GM23338 (cell line): ENCODE measurements at regions not wholly inside any gene's neighbourhood (a gene's known extent, or its start where the extent isn't known, plus 50 kb on each side); places are given as distances from the start of the nearest gene placed in this dataset.

Experiments used
- CREB1 ChIP-seq: fragments of 250-450 bp; sonication (Bioruptor Pico); IDR thresholded peaks from 2 replicates; pipeline ENCODE4 v1.5.0; 2020; ENCODE audit warnings: low read depth, mild to moderate bottlenecking, moderate library complexity
- EZH2 ChIP-seq: fragments of 200-600 bp; sonication (generic); IDR thresholded peaks from one replicate; pipeline ENCODE4 v1.8.0; 2017; ENCODE audit warnings: antibody characterized with exemption, mild to moderate bottlenecking, low read depth; ENCODE audit not compliant: unreplicated experiment
- EZH2phosphoT487 ChIP-seq: fragments of 200-600 bp; sonication (generic); IDR thresholded peaks from one replicate; pipeline ENCODE4 v1.8.1; 2018; ENCODE audit warnings: antibody characterized with exemption; ENCODE audit not compliant: unreplicated experiment
- JUNB ChIP-seq: IDR thresholded peaks from one replicate; pipeline ENCODE4 v1.6.1; 2016; ENCODE audit warnings: antibody characterized with exemption; ENCODE audit not compliant: unreplicated experiment
- NANOG ChIP-seq: IDR thresholded peaks from 2 replicates; pipeline ENCODE4 v1.6.1; 2016; ENCODE audit warnings: antibody characterized with exemption, borderline replicate concordance
- POLR2AphosphoS5 ChIP-seq: IDR thresholded peaks from 2 replicates; pipeline ENCODE4 v1.6.1; 2016; ENCODE audit warnings: antibody characterized with exemption, low read depth
- STAT1 ChIP-seq: IDR thresholded peaks from one replicate; pipeline ENCODE4 v1.6.1; 2016; ENCODE audit warnings: antibody characterized with exemption; ENCODE audit not compliant: unreplicated experiment
- ZNF331 ChIP-seq: fragments of 250-450 bp; sonication (Bioruptor Pico); IDR thresholded peaks from 2 replicates; pipeline ENCODE4 v1.5.0; 2020; ENCODE audit warnings: low read depth, mild to moderate bottlenecking, moderate library complexity
- TF ChIP-seq, protein P1 (sequence below), 2 experiments: fragments of 200-600 bp in 1 of 2; sonication (generic) in 1 of 2; conservative IDR thresholded peaks; 2 replicates each; pipeline versions ENCODE4 v1.5.1 to v1.6.1; 2016 to 2017; ENCODE audit warnings: antibody characterized with exemption in 2 of 2, low read depth in 2 of 2, mild to moderate bottlenecking in 2 of 2, moderate library complexity in 1 of 2
- TF ChIP-seq, protein P2 (sequence below): IDR thresholded peaks from one replicate; pipeline ENCODE4 v1.6.1; 2018; ENCODE audit warnings: antibody characterized with exemption; ENCODE audit not compliant: unreplicated experiment
- TF ChIP-seq, protein P3 (sequence below): IDR thresholded peaks from 2 replicates; pipeline ENCODE4 v1.6.1; 2016; ENCODE audit warnings: antibody characterized with exemption
- TF ChIP-seq, protein P4 (sequence below): fragments of 250-450 bp; sonication (Bioruptor Pico); IDR thresholded peaks from 2 replicates; pipeline ENCODE4 v1.5.0; 2020; ENCODE audit warnings: mild to moderate bottlenecking, moderate library complexity

DNA sequence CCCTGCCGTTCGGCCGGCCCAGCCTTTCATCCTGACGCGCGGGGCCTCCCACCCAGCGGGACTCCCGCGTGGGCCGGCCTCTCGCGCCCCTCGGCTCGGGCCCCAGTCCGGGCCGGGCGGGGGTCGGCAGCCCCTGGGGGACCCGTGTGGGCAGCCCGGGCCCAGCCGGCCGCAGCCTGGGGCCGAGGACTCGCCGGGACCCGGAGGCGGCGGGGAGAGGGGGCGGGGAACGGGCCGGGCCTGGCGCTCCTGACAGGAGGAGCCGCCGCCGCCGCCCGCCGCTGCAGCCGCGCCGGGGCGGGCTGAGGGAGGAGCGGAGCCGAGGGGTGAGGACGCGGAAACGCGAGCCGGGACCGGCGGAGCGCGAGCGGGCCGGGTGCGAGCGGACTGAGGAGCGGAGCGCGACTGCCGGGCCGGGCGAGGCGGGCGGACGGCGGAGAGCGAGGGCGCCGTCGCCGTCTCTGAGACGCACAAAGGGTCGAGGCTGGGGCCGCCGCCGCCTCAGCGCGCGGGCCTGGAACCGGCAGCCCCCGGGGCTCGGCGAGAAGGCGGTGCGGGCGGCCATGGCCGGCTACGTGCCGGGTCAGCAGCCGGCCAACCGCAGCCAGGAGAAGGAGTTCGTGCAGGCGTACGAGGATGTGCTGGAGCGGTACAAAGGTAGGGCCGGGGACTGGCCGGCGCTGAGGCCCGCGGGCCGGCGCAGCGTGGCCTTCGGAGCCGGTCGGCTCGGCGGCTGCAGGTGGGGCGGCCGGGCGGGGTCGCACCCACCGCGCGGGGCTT, 79.1 kb downstream of the NDUFS5 start:
- TF ChIP-seq EZH2phosphoT487 (no peak), EZH2 (no peak), JUNB (no peak), ZNF331 (CRISPR knock-in tag) (no peak), POLR2AphosphoS5 (no peak; the same call in 1 of the 2 replicates), NANOG (no peak), CREB1 (CRISPR knock-in tag) (no peak), STAT1 (no peak)
- TF ChIP-seq, protein P1, sequence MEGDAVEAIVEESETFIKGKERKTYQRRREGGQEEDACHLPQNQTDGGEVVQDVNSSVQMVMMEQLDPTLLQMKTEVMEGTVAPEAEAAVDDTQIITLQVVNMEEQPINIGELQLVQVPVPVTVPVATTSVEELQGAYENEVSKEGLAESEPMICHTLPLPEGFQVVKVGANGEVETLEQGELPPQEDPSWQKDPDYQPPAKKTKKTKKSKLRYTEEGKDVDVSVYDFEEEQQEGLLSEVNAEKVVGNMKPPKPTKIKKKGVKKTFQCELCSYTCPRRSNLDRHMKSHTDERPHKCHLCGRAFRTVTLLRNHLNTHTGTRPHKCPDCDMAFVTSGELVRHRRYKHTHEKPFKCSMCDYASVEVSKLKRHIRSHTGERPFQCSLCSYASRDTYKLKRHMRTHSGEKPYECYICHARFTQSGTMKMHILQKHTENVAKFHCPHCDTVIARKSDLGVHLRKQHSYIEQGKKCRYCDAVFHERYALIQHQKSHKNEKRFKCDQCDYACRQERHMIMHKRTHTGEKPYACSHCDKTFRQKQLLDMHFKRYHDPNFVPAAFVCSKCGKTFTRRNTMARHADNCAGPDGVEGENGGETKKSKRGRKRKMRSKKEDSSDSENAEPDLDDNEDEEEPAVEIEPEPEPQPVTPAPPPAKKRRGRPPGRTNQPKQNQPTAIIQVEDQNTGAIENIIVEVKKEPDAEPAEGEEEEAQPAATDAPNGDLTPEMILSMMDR (conservative IDR thresholded peaks at IDR 0.05; ENCODE audit: low read depth in 2 of 2) = no peak
- TF ChIP-seq, protein P2, sequence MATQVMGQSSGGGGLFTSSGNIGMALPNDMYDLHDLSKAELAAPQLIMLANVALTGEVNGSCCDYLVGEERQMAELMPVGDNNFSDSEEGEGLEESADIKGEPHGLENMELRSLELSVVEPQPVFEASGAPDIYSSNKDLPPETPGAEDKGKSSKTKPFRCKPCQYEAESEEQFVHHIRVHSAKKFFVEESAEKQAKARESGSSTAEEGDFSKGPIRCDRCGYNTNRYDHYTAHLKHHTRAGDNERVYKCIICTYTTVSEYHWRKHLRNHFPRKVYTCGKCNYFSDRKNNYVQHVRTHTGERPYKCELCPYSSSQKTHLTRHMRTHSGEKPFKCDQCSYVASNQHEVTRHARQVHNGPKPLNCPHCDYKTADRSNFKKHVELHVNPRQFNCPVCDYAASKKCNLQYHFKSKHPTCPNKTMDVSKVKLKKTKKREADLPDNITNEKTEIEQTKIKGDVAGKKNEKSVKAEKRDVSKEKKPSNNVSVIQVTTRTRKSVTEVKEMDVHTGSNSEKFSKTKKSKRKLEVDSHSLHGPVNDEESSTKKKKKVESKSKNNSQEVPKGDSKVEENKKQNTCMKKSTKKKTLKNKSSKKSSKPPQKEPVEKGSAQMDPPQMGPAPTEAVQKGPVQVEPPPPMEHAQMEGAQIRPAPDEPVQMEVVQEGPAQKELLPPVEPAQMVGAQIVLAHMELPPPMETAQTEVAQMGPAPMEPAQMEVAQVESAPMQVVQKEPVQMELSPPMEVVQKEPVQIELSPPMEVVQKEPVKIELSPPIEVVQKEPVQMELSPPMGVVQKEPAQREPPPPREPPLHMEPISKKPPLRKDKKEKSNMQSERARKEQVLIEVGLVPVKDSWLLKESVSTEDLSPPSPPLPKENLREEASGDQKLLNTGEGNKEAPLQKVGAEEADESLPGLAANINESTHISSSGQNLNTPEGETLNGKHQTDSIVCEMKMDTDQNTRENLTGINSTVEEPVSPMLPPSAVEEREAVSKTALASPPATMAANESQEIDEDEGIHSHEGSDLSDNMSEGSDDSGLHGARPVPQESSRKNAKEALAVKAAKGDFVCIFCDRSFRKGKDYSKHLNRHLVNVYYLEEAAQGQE = no peak
- TF ChIP-seq, protein P3, sequence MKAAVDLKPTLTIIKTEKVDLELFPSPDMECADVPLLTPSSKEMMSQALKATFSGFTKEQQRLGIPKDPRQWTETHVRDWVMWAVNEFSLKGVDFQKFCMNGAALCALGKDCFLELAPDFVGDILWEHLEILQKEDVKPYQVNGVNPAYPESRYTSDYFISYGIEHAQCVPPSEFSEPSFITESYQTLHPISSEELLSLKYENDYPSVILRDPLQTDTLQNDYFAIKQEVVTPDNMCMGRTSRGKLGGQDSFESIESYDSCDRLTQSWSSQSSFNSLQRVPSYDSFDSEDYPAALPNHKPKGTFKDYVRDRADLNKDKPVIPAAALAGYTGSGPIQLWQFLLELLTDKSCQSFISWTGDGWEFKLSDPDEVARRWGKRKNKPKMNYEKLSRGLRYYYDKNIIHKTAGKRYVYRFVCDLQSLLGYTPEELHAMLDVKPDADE = no peak
- TF ChIP-seq, protein P4, sequence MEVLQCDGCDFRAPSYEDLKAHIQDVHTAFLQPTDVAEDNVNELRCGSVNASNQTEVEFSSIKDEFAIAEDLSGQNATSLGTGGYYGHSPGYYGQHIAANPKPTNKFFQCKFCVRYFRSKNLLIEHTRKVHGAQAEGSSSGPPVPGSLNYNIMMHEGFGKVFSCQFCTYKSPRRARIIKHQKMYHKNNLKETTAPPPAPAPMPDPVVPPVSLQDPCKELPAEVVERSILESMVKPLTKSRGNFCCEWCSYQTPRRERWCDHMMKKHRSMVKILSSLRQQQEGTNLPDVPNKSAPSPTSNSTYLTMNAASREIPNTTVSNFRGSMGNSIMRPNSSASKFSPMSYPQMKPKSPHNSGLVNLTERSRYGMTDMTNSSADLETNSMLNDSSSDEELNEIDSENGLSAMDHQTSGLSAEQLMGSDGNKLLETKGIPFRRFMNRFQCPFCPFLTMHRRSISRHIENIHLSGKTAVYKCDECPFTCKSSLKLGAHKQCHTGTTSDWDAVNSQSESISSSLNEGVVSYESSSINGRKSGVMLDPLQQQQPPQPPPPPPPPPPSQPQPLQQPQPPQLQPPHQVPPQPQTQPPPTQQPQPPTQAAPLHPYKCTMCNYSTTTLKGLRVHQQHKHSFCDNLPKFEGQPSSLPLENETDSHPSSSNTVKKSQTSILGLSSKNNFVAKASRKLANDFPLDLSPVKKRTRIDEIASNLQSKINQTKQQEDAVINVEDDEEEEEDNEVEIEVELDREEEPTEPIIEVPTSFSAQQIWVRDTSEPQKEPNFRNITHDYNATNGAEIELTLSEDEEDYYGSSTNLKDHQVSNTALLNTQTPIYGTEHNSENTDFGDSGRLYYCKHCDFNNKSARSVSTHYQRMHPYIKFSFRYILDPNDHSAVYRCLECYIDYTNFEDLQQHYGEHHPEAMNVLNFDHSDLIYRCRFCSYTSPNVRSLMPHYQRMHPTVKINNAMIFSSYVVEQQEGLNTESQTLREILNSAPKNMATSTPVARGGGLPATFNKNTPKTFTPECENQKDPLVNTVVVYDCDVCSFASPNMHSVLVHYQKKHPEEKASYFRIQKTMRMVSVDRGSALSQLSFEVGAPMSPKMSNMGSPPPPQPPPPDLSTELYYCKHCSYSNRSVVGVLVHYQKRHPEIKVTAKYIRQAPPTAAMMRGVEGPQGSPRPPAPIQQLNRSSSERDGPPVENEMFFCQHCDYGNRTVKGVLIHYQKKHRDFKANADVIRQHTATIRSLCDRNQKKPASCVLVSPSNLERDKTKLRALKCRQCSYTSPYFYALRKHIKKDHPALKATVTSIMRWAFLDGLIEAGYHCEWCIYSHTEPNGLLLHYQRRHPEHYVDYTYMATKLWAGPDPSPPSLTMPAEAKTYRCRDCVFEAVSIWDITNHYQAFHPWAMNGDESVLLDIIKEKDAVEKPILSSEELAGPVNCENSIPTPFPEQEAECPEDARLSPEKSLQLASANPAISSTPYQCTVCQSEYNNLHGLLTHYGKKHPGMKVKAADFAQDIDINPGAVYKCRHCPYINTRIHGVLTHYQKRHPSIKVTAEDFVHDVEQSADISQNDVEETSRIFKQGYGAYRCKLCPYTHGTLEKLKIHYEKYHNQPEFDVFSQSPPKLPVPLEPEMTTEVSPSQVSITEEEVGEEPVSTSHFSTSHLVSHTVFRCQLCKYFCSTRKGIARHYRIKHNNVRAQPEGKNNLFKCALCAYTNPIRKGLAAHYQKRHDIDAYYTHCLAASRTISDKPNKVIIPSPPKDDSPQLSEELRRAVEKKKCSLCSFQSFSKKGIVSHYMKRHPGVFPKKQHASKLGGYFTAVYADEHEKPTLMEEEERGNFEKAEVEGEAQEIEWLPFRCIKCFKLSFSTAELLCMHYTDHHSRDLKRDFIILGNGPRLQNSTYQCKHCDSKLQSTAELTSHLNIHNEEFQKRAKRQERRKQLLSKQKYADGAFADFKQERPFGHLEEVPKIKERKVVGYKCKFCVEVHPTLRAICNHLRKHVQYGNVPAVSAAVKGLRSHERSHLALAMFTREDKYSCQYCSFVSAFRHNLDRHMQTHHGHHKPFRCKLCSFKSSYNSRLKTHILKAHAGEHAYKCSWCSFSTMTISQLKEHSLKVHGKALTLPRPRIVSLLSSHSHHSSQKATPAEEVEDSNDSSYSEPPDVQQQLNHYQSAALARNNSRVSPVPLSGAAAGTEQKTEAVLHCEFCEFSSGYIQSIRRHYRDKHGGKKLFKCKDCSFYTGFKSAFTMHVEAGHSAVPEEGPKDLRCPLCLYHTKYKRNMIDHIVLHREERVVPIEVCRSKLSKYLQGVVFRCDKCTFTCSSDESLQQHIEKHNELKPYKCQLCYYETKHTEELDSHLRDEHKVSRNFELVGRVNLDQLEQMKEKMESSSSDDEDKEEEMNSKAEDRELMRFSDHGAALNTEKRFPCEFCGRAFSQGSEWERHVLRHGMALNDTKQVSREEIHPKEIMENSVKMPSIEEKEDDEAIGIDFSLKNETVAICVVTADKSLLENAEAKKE (CRISPR knock-in tag) = no peak
